Gastrocnemius medialis (tissue), 4 donors: ENCODE measurements at regions not wholly inside any gene's neighbourhood (a gene's known extent, or its start where the extent isn't known, plus 50 kb on each side); places are given as distances from the start of the nearest gene placed in this dataset.

ENCODE experiments used
- ATAC-seq, 2 donors: fragments of 150-250 bp; one replicate each; pipeline ENCODE4 v1.9.1; 2016
- DNase-seq, 2 donors: peaks; one replicate each; pipeline ENCODE4 v3.0.0-alpha.2; 2019
- H3K27ac ChIP-seq, 4 donors: fragments of 200-600 bp; sonication (generic); 1 replicate in 1 of 4; 2 replicates in 3 of 4; pipeline ENCODE4 v1.5.1; 2016 to 2018; ENCODE audit warnings: mild to moderate bottlenecking in 2 of 4, moderate library complexity in 1 of 4
- H3K27me3 ChIP-seq, 3 donors: fragments of 200-600 bp; sonication (generic) in 2 of 3; 1 replicate in 1 of 3; 2 replicates in 2 of 3; pipeline versions ENCODE4 v1.5.1 to v1.6.0; 2016 to 2019; ENCODE audit warnings: mild to moderate bottlenecking in 1 of 3, moderate library complexity in 1 of 3
- H3K36me3 ChIP-seq, 2 donors: fragments of 200-600 bp; sonication (generic) in 1 of 2; one replicate each; pipeline ENCODE4 v1.5.1; 2017 to 2018
- H3K4me1 ChIP-seq, 2 donors: fragments of 200-600 bp; sonication (generic) in 1 of 2; one replicate each; pipeline ENCODE4 v1.5.1; 2016 to 2017; ENCODE audit warnings: mild to moderate bottlenecking in 2 of 2
- H3K4me3 ChIP-seq, 4 donors: fragments of 200-600 bp; sonication (generic) in 3 of 4; 1 replicate in 1 of 4; 2 replicates in 3 of 4; pipeline ENCODE4 v1.5.1; 2016 to 2019; ENCODE audit warnings: mild to moderate bottlenecking in 2 of 4
- H3K9me3 ChIP-seq, 3 donors: fragments of 200-600 bp; sonication (generic) in 2 of 3; 1 replicate in 1 of 3; 2 replicates in 2 of 3; pipeline ENCODE4 v1.5.1; 2016 to 2019
- POLR2A ChIP-seq, 2 donors: fragments of 450-650 bp; IDR thresholded peaks; one replicate each; pipeline ENCODE4 v1.6.1; 2017; ENCODE audit warnings: antibody characterized with exemption in 2 of 2, mild to moderate bottlenecking in 2 of 2, moderate library complexity in 2 of 2
- in situ Hi-C, 4 donors: fragments of 200-750 bp; cut with MboI; loops; one replicate each; pipeline versions ENCODE4 v1.15.0 to v1.8.0; 2017; ENCODE audit warnings: low sequenced_read_pairs in 4 of 4
- intact Hi-C: fragments of 100-400 bp; cut with DNase I; formaldehyde crosslinking; loops from one replicate; pipeline ENCODE4 v1.15.1; 2023; ENCODE audit warnings: low total_unique reads
- TF ChIP-seq, protein P1 (sequence below), 5 experiments: fragments of 450-650 bp in 3 of 5; fragments of 200-600 bp in 2 of 5; sonication (generic) in 2 of 5; IDR thresholded peaks in 4 of 5; conservative IDR thresholded peaks in 1 of 5; 1 replicate in 4 of 5; 2 replicates in 1 of 5; pipeline ENCODE4 v1.5.1; 2016 to 2019; ENCODE audit warnings: antibody characterized with exemption in 5 of 5, mild to moderate bottlenecking in 3 of 5, moderate library complexity in 3 of 5

DNA sequence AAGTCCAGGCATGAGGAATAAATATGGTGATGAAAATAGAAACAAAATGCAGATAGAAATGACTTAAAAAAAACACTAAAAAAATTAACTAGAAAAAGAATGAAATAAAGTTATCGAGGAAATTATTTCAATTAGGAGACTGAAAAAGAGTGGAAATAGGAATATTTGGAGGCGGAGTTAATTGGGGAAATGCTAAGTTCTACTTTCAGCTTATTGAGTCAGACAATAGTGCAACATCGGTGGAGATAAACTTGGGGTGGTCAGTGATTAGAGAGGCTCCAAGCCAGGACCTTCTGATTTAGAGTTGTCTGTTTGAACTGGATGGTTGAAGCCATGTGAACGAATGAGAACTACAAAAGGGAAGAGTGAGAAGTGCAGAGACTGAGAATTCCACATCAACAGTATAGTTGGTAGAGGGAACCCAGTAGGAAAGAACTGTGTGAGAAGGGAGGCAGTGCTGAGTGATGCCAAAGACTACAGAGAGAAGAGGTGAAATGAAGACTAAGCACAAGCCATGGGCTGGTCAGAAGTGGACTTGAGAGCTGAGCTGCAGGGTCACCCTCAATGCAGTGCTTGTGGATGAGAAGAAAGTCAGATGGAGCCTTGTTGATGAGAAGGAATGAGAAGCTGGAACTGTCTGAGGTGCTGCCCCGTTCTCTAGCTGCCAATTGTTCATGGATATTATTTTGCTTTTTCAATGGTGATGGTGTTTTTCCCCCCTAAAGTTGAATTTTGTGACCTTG lies 160.7 kb downstream of the ICE1 start:
- intact Hi-C loops (no loop called here), in situ Hi-C loops (no loop called here)
- TF ChIP-seq POLR2A (IDR thresholded peaks at IDR 0.05) = no peak
- TF ChIP-seq, protein P1, sequence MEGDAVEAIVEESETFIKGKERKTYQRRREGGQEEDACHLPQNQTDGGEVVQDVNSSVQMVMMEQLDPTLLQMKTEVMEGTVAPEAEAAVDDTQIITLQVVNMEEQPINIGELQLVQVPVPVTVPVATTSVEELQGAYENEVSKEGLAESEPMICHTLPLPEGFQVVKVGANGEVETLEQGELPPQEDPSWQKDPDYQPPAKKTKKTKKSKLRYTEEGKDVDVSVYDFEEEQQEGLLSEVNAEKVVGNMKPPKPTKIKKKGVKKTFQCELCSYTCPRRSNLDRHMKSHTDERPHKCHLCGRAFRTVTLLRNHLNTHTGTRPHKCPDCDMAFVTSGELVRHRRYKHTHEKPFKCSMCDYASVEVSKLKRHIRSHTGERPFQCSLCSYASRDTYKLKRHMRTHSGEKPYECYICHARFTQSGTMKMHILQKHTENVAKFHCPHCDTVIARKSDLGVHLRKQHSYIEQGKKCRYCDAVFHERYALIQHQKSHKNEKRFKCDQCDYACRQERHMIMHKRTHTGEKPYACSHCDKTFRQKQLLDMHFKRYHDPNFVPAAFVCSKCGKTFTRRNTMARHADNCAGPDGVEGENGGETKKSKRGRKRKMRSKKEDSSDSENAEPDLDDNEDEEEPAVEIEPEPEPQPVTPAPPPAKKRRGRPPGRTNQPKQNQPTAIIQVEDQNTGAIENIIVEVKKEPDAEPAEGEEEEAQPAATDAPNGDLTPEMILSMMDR (IDR thresholded peaks at IDR 0.05 in 4 of 5, conservative IDR thresholded peaks at IDR 0.05 in 1 of 5) = no peak
- H3K27me3 ChIP-seq = no peaks in the 10 kb centered on the region
- DNase-seq (no peak), ATAC-seq (no peak)
- H3K36me3 ChIP-seq = no peaks in the 10 kb centered on the region
- no peak overlapping the region for H3K27ac ChIP-seq
- no peak overlapping the region for H3K4me3 ChIP-seq
- H3K9me3 ChIP-seq = no peaks in the 10 kb centered on the region
- H3K4me1 ChIP-seq = no peaks in the 10 kb centered on the region

- no peaks in the 10 kb centered on the region for H3K27me3 ChIP-seq
- intact Hi-C loops = no loop called here
- H3K36me3 ChIP-seq = no peaks in the 10 kb centered on the region
- in situ Hi-C loops = no loop called here
- TF ChIP-seq, protein P1 (IDR thresholded peaks at IDR 0.05 in 4 of 5, conservative IDR thresholded peaks at IDR 0.05 in 1 of 5) = no peak
- no peak for TF ChIP-seq POLR2A (IDR thresholded peaks at IDR 0.05)
- DNase-seq = no peak
- ATAC-seq = no peak
- no peaks in the 10 kb centered on the region for H3K9me3 ChIP-seq
- no peak overlapping the region for H3K27ac ChIP-seq
- H3K4me1 ChIP-seq = no peaks in the 10 kb centered on the region
- H3K4me3 ChIP-seq = no peak overlapping the region
These were observed 158.6 kb downstream of the ICE1 start for GRCh38 chr5:5581080-5581479.

GRCh38 chr5:5576744-5577143 lies 154.3 kb downstream of the ICE1 start:
- Histone ChIP-seq H3K9me3 (no peaks in the 10 kb centered on the region), H3K4me1 (no peaks in the 10 kb centered on the region), H3K4me3 (no peak overlapping the region), H3K27ac (no peak overlapping the region), H3K36me3 (no peaks in the 10 kb centered on the region), H3K27me3 (no peaks in the 10 kb centered on the region)
- intact Hi-C loops (no loop called here), in situ Hi-C loops (no loop called here)
- ATAC-seq (no peak), DNase-seq (no peak)
- TF ChIP-seq, protein P1 (IDR thresholded peaks at IDR 0.05 in 4 of 5, conservative IDR thresholded peaks at IDR 0.05 in 1 of 5) = no peak
- no peak for TF ChIP-seq POLR2A (IDR thresholded peaks at IDR 0.05)

DNA sequence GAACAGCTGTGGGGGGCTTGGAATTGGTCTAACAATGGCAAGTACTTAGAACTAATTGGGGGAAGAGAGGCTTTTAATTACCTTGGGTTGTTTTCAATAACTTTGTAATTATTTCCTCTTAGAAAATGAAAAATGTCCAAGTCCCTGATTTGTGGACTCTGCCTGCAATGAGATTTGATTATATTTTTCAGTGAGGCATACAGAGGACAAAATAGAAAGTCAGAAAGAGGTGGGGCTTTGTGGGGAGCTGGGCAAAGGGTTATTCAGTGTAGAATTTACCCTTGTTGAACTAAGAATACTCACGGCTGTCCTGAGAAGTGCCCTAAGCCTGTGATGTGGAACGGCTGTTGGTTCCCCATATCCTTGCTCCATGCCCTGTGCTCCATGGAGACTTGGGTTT lies 153.0 kb downstream of the ICE1 start:
- Histone ChIP-seq H3K27me3 (no peaks in the 10 kb centered on the region), H3K4me1 (no peaks in the 10 kb centered on the region), H3K4me3 (no peak overlapping the region), H3K9me3 (no peaks in the 10 kb centered on the region), H3K36me3 (no peaks in the 10 kb centered on the region), H3K27ac (no peak overlapping the region)
- intact Hi-C loops (no loop called here), in situ Hi-C loops (no loop called here)
- no peak for TF ChIP-seq POLR2A (IDR thresholded peaks at IDR 0.05)
- TF ChIP-seq, protein P1 (IDR thresholded peaks at IDR 0.05 in 4 of 5, conservative IDR thresholded peaks at IDR 0.05 in 1 of 5) = no peak
- ATAC-seq (no peak), DNase-seq (no peak)
